H1 (cell line): ENCODE measurements at regions not wholly inside any gene's neighbourhood (a gene's known extent, or its start where the extent isn't known, plus 50 kb on each side); places are given as distances from the start of the nearest gene placed in this dataset.

Experiments
- CTCF ChIA-PET: fragments of 300-600 bp; sonication (Branson Sonifier 250); formaldehyde crosslinking; loops from one replicate; lab custom pipeline; 2021; ENCODE audit not compliant: partially characterized antibody; lab: Charles Lee
- POLR2A ChIA-PET: fragments of 300-600 bp; sonication (Branson Sonifier 250); formaldehyde crosslinking; loops from one replicate; lab custom pipeline; 2021; ENCODE audit warnings: inconsistent platforms; ENCODE audit not compliant: partially characterized antibody; lab: Charles Lee
- DNase-seq, 2 experiments: peaks; one replicate each; pipeline versions ENCODE4 v3.0.0 to v3.0.0-alpha.2; 2010 to 2022; ENCODE audit warnings: low spot score in 2 of 2, low read depth in 1 of 2, mixed read lengths in 1 of 2
- FAIRE-seq: peaks from 2 replicates; lab custom pipeline; 2011; peaks lifted over from hg19 to GRCh38; lab: Jason Lieb, UNC
- H2AFZ ChIP-seq: 2 replicates; pipeline ENCODE4 v1.8.1; 2012; ENCODE audit warnings: low read length, inconsistent platforms
- H2AK5ac ChIP-seq: 2 replicates; pipeline ENCODE4 v1.6.1; 2013; ENCODE audit warnings: low read depth, low read length
- H2BK120ac ChIP-seq: replicated peaks from 2 replicates; pipeline ENCODE3; 2013; ENCODE audit warnings: low read depth, low read length, inconsistent platforms
- H2BK12ac ChIP-seq: 2 replicates; pipeline ENCODE4 v1.6.1; 2013; ENCODE audit warnings: low read depth, low read length
- H2BK15ac ChIP-seq: 2 replicates; pipeline ENCODE4 v1.6.1; 2013; ENCODE audit warnings: low read length
- H2BK20ac ChIP-seq: 2 replicates; pipeline ENCODE4 v1.6.1; 2013; ENCODE audit warnings: low read length
- H2BK5ac ChIP-seq: 2 replicates; pipeline ENCODE4 v1.6.1; 2013; ENCODE audit warnings: low read depth, low read length
- H3K14ac ChIP-seq: 2 replicates; pipeline ENCODE4 v1.6.1; 2013; ENCODE audit warnings: inconsistent platforms; ENCODE audit not compliant: insufficient read length
- H3K18ac ChIP-seq: 2 replicates; pipeline ENCODE4 v1.6.1; 2013; ENCODE audit warnings: low read length; ENCODE audit errors: extremely low read depth
- H3K23ac ChIP-seq: 2 replicates; pipeline ENCODE4 v1.6.1; 2013; ENCODE audit warnings: inconsistent platforms; ENCODE audit not compliant: insufficient read length
- H3K23me2 ChIP-seq: 2 replicates; pipeline ENCODE4 v1.6.1; 2013; ENCODE audit warnings: low read depth, low read length
- H3K27ac ChIP-seq: 2 replicates; pipeline ENCODE4 v1.6.1; 2011; ENCODE audit warnings: low read depth, low read length, inconsistent platforms
- H3K27me3 ChIP-seq, 4 experiments: replicated peaks in 1 of 4; 1 replicate in 1 of 4; 2 replicates in 3 of 4; pipeline versions ENCODE4 v1.6.1 to v1.8.1; 2011 to 2013; ENCODE audit warnings: low read length in 3 of 4, mild to moderate bottlenecking in 3 of 4, inconsistent platforms in 2 of 4, mixed read lengths in 2 of 4, moderate library complexity in 1 of 4; ENCODE audit not compliant: control insufficient read depth in 3 of 4, insufficient read depth in 3 of 4; ENCODE audit errors: extremely low read depth in 1 of 4
- H3K36me3 ChIP-seq, 4 experiments: 2 replicates each; pipeline versions ENCODE4 v1.6.1 to v1.8.1; 2011 to 2013; ENCODE audit warnings: mild to moderate bottlenecking in 4 of 4, low read length in 3 of 4, moderate library complexity in 2 of 4, control low read depth in 1 of 4, inconsistent platforms in 1 of 4; ENCODE audit not compliant: insufficient read depth in 4 of 4, control insufficient read depth in 2 of 4
- H3K4ac ChIP-seq: replicated peaks from 2 replicates; pipeline ENCODE3; 2013; ENCODE audit warnings: low read length, low read depth, mixed read lengths, inconsistent platforms; ENCODE audit not compliant: insufficient read length
- H3K4me1 ChIP-seq, 4 experiments: replicated peaks in 1 of 4; 1 replicate in 1 of 4; 2 replicates in 3 of 4; pipeline versions ENCODE4 v1.6.1 to v1.8.1; 2011 to 2013; ENCODE audit warnings: low read length in 3 of 4, inconsistent platforms in 2 of 4, mixed read lengths in 1 of 4; ENCODE audit not compliant: insufficient read depth in 4 of 4, control insufficient read depth in 3 of 4
- H3K4me2 ChIP-seq, 2 experiments: 2 replicates each; pipeline versions ENCODE4 v1.6.1 to v1.8.1; 2011 to 2013; ENCODE audit warnings: low read depth in 2 of 2, low read length in 2 of 2, control low read depth in 1 of 2, inconsistent platforms in 1 of 2, mild to moderate bottlenecking in 1 of 2; ENCODE audit not compliant: insufficient read depth in 1 of 2
- H3K4me3 ChIP-seq, 4 experiments: fragments of 200-600, 300-600 bp in 1 of 4; sonication (generic), shearing (Covaris generic), sonication (Bioruptor Twin) in 1 of 4; 2 replicates each; pipeline versions ENCODE4 v1.5.1 to v1.8.1; 2011 to 2016; ENCODE audit warnings: low read length in 4 of 4, low read depth in 3 of 4, control low read depth in 2 of 4, inconsistent platforms in 2 of 4, mild to moderate bottlenecking in 2 of 4, mixed read lengths in 1 of 4, moderate library complexity in 1 of 4; ENCODE audit not compliant: insufficient read depth in 2 of 4; ENCODE audit errors: extremely low read depth in 1 of 4
- H3K56ac ChIP-seq: replicated peaks from 2 replicates; pipeline ENCODE3; 2013; ENCODE audit warnings: low read depth, mild to moderate bottlenecking, mixed read lengths, low read length, inconsistent platforms; ENCODE audit not compliant: insufficient read length
- H3K79me1 ChIP-seq: 2 replicates; pipeline ENCODE4 v1.6.1; 2013; ENCODE audit warnings: low read depth, low read length, control low read depth
- H3K79me2 ChIP-seq, 2 experiments: 2 replicates each; pipeline versions ENCODE4 v1.6.1 to v1.8.1; 2012 to 2013; ENCODE audit warnings: low read length in 2 of 2, mild to moderate bottlenecking in 2 of 2, inconsistent platforms in 1 of 2; ENCODE audit not compliant: insufficient read depth in 2 of 2, control insufficient read depth in 1 of 2
- H3K9ac ChIP-seq, 4 experiments: replicated peaks in 1 of 4; 1 replicate in 1 of 4; 2 replicates in 3 of 4; pipeline versions ENCODE4 v1.6.1 to v1.8.1; 2011 to 2013; ENCODE audit warnings: low read depth in 3 of 4, low read length in 3 of 4, control low read depth in 2 of 4, mild to moderate bottlenecking in 2 of 4, moderate library complexity in 2 of 4, inconsistent platforms in 1 of 4; ENCODE audit errors: extremely low read depth in 1 of 4
- H3K9me3 ChIP-seq, 2 experiments: 2 replicates each; pipeline versions ENCODE4 v1.6.1 to v1.8.1; 2012 to 2013; ENCODE audit warnings: mild to moderate bottlenecking in 2 of 2, moderate library complexity in 2 of 2, control low read depth in 1 of 2, inconsistent platforms in 1 of 2, low read depth in 1 of 2, low read length in 1 of 2, mixed read lengths in 1 of 2; ENCODE audit not compliant: insufficient read depth in 2 of 2
- H4K20me1 ChIP-seq, 2 experiments: replicated peaks in 1 of 2; 2 replicates each; pipeline versions ENCODE3 to v1.8.1; 2011 to 2013; ENCODE audit warnings: inconsistent platforms in 2 of 2, low read length in 2 of 2, mild to moderate bottlenecking in 1 of 2; ENCODE audit not compliant: insufficient read depth in 2 of 2, control insufficient read depth in 1 of 2
- H4K5ac ChIP-seq: 2 replicates; pipeline ENCODE4 v1.6.1; 2013; ENCODE audit warnings: low read length, low read depth, mixed read lengths, inconsistent platforms; ENCODE audit not compliant: insufficient read length
- H4K8ac ChIP-seq: 2 replicates; pipeline ENCODE4 v1.8.0; 2013; ENCODE audit warnings: mild to moderate bottlenecking, moderate library complexity, low read length, inconsistent platforms; ENCODE audit not compliant: insufficient read depth; ENCODE audit errors: extremely low read depth
- H4K91ac ChIP-seq: replicated peaks from 2 replicates; pipeline ENCODE3; 2013; ENCODE audit warnings: low read length, mixed read lengths, inconsistent platforms; ENCODE audit not compliant: insufficient read length
- CTBP2 ChIP-seq: IDR thresholded peaks from 2 replicates; pipeline ENCODE4 v1.7.0; 2011; ENCODE audit warnings: borderline replicate concordance, mild to moderate bottlenecking, moderate library complexity, mixed read lengths, low read length; ENCODE audit not compliant: insufficient read depth, insufficient read length
- RNF2 ChIP-seq: fragments of 200-900, 300-1000 bp; sonication (generic); IDR thresholded peaks from 2 replicates; pipeline ENCODE4 v1.7.1; 2016; ENCODE audit warnings: borderline replicate concordance, low read depth, mild to moderate bottlenecking, antibody characterized with exemption, low read length; ENCODE audit not compliant: poor library complexity, severe bottlenecking; ENCODE audit errors: missing control alignments
- SIRT6 ChIP-seq: IDR thresholded peaks from one replicate; pipeline ENCODE4 v1.7.1; 2012; ENCODE audit warnings: low read length, inconsistent platforms
- TBP ChIP-seq: IDR thresholded peaks from 2 replicates; pipeline ENCODE4 v1.6.1; 2011; ENCODE audit warnings: low read depth, low read length, improper control_type of control experiment
- WGBS, 2 experiments: shearing (Covaris generic) in 1 of 2; methylation state at CpG; one replicate each; pipeline versions ENCODE4 v1.1.6 to v1.1.7; 2013 to 2015; ENCODE audit warnings: low lambda C conversion rate in 2 of 2, mixed read lengths in 2 of 2, inconsistent platforms in 1 of 2, low coverage in 1 of 2, missing lambda C conversion rate in 1 of 2; ENCODE audit not compliant: insufficient replicate concordance in 2 of 2, insufficient coverage in 1 of 2, insufficient read length in 1 of 2; ENCODE audit errors: extremely low coverage in 1 of 2, missing lambda C conversion rate in 1 of 2; 5-methylcytosine and 5-hydroxymethylcytosine counted together

GRCh38 chr10:27611744-27612550 lies 107.8 kb downstream of the RAB18 start:
- WGBS, 2 experiments, result 91% methylated on average over 5 of the region's 5 CpGs; no CpG with 5 or more reads in 1 of the 2 experiments

More at GRCh38 chr10:27611744-27612550, 107.8 kb downstream of the RAB18 start:
- no peak overlapping the region for H2BK20ac ChIP-seq
- H3K4me2 ChIP-seq, result no peak overlapping the region
- ChIA-PET CTCF (interaction anchor here (1.1 to 1.6 kb wide), 2 partner anchors 19 to 40 kb away, joined by 4 read pairs; no protein-coding TSS in a partner anchor), POLR2A (interaction anchor here (0.7 kb wide), 1 partner anchor 11 kb away, joined by 3 read pairs; no protein-coding TSS in a partner anchor)
- peaks cover 0 to 9% (median 1%) of the 10 kb centered on the region in 4 experiments; a peak in 2 of 7 replicates for H3K4me1 ChIP-seq
- no peak overlapping the region for H3K27ac ChIP-seq
- no peak overlapping the region for H2AK5ac ChIP-seq
- H3K27me3 ChIP-seq, result no peaks in the 10 kb centered on the region
- no peak overlapping the region for H4K91ac ChIP-seq
- H4K20me1 ChIP-seq, result no peaks in the 10 kb centered on the region
- H3K4ac ChIP-seq, result no peak overlapping the region
- no peak overlapping the region for H2AFZ ChIP-seq
- no peaks in the 10 kb centered on the region for H3K36me3 ChIP-seq
- FAIRE-seq (no peak), DNase-seq (no peak)
- no peak overlapping the region for H2BK15ac ChIP-seq
- no peak overlapping the region for H3K23ac ChIP-seq
- no peak overlapping the region for H4K8ac ChIP-seq
- no peak overlapping the region for H3K18ac ChIP-seq
- no peak overlapping the region for H3K4me3 ChIP-seq
- H3K9ac ChIP-seq, result no peak overlapping the region
- no peak overlapping the region for H3K56ac ChIP-seq
- H4K5ac ChIP-seq, result no peak overlapping the region
- H2BK5ac ChIP-seq, result no peak overlapping the region
- no peaks in the 10 kb centered on the region for H3K23me2 ChIP-seq
- H3K79me2 ChIP-seq, result no peaks in the 10 kb centered on the region
- H3K14ac ChIP-seq, result no peak overlapping the region
- no peaks in the 10 kb centered on the region for H3K9me3 ChIP-seq
- no peak overlapping the region for H2BK120ac ChIP-seq
- H2BK12ac ChIP-seq, result no peak overlapping the region
- TF ChIP-seq SIRT6 (no peak), TBP (no peak), CTBP2 (no peak), RNF2 (no peak)
- H3K79me1 ChIP-seq, result no peaks in the 10 kb centered on the region
